H1 (cell line): ENCODE measurements at regions not wholly inside any gene's neighbourhood (a gene's known extent, or its start where the extent isn't known, plus 50 kb on each side); places are given as distances from the start of the nearest gene placed in this dataset.

ENCODE experiments used
- CTCF ChIA-PET: fragments of 300-600 bp; sonication (Branson Sonifier 250); formaldehyde crosslinking; loops from one replicate; lab custom pipeline; 2021; ENCODE audit not compliant: partially characterized antibody; lab: Charles Lee
- POLR2A ChIA-PET: fragments of 300-600 bp; sonication (Branson Sonifier 250); formaldehyde crosslinking; loops from one replicate; lab custom pipeline; 2021; ENCODE audit warnings: inconsistent platforms; ENCODE audit not compliant: partially characterized antibody; lab: Charles Lee
- DNase-seq, 2 experiments: peaks; one replicate each; pipeline versions ENCODE4 v3.0.0 to v3.0.0-alpha.2; 2010 to 2022; ENCODE audit warnings: low spot score in 2 of 2, low read depth in 1 of 2, mixed read lengths in 1 of 2
- FAIRE-seq: peaks from 2 replicates; lab custom pipeline; 2011; peaks lifted over from hg19 to GRCh38; lab: Jason Lieb, UNC
- H2AFZ ChIP-seq: 2 replicates; pipeline ENCODE4 v1.8.1; 2012; ENCODE audit warnings: low read length, inconsistent platforms
- H2AK5ac ChIP-seq: 2 replicates; pipeline ENCODE4 v1.6.1; 2013; ENCODE audit warnings: low read depth, low read length
- H2BK120ac ChIP-seq: replicated peaks from 2 replicates; pipeline ENCODE3; 2013; ENCODE audit warnings: low read depth, low read length, inconsistent platforms
- H2BK12ac ChIP-seq: 2 replicates; pipeline ENCODE4 v1.6.1; 2013; ENCODE audit warnings: low read depth, low read length
- H2BK15ac ChIP-seq: 2 replicates; pipeline ENCODE4 v1.6.1; 2013; ENCODE audit warnings: low read length
- H2BK20ac ChIP-seq: 2 replicates; pipeline ENCODE4 v1.6.1; 2013; ENCODE audit warnings: low read length
- H2BK5ac ChIP-seq: 2 replicates; pipeline ENCODE4 v1.6.1; 2013; ENCODE audit warnings: low read depth, low read length
- H3K14ac ChIP-seq: 2 replicates; pipeline ENCODE4 v1.6.1; 2013; ENCODE audit warnings: inconsistent platforms; ENCODE audit not compliant: insufficient read length
- H3K18ac ChIP-seq: 2 replicates; pipeline ENCODE4 v1.6.1; 2013; ENCODE audit warnings: low read length; ENCODE audit errors: extremely low read depth
- H3K23ac ChIP-seq: 2 replicates; pipeline ENCODE4 v1.6.1; 2013; ENCODE audit warnings: inconsistent platforms; ENCODE audit not compliant: insufficient read length
- H3K23me2 ChIP-seq: 2 replicates; pipeline ENCODE4 v1.6.1; 2013; ENCODE audit warnings: low read depth, low read length
- H3K27ac ChIP-seq: 2 replicates; pipeline ENCODE4 v1.6.1; 2011; ENCODE audit warnings: low read depth, low read length, inconsistent platforms
- H3K27me3 ChIP-seq, 4 experiments: replicated peaks in 1 of 4; 1 replicate in 1 of 4; 2 replicates in 3 of 4; pipeline versions ENCODE4 v1.6.1 to v1.8.1; 2011 to 2013; ENCODE audit warnings: low read length in 3 of 4, mild to moderate bottlenecking in 3 of 4, inconsistent platforms in 2 of 4, mixed read lengths in 2 of 4, moderate library complexity in 1 of 4; ENCODE audit not compliant: control insufficient read depth in 3 of 4, insufficient read depth in 3 of 4; ENCODE audit errors: extremely low read depth in 1 of 4
- H3K36me3 ChIP-seq, 4 experiments: 2 replicates each; pipeline versions ENCODE4 v1.6.1 to v1.8.1; 2011 to 2013; ENCODE audit warnings: mild to moderate bottlenecking in 4 of 4, low read length in 3 of 4, moderate library complexity in 2 of 4, control low read depth in 1 of 4, inconsistent platforms in 1 of 4; ENCODE audit not compliant: insufficient read depth in 4 of 4, control insufficient read depth in 2 of 4
- H3K4ac ChIP-seq: replicated peaks from 2 replicates; pipeline ENCODE3; 2013; ENCODE audit warnings: low read length, low read depth, mixed read lengths, inconsistent platforms; ENCODE audit not compliant: insufficient read length
- H3K4me1 ChIP-seq, 4 experiments: replicated peaks in 1 of 4; 1 replicate in 1 of 4; 2 replicates in 3 of 4; pipeline versions ENCODE4 v1.6.1 to v1.8.1; 2011 to 2013; ENCODE audit warnings: low read length in 3 of 4, inconsistent platforms in 2 of 4, mixed read lengths in 1 of 4; ENCODE audit not compliant: insufficient read depth in 4 of 4, control insufficient read depth in 3 of 4
- H3K4me2 ChIP-seq, 2 experiments: 2 replicates each; pipeline versions ENCODE4 v1.6.1 to v1.8.1; 2011 to 2013; ENCODE audit warnings: low read depth in 2 of 2, low read length in 2 of 2, control low read depth in 1 of 2, inconsistent platforms in 1 of 2, mild to moderate bottlenecking in 1 of 2; ENCODE audit not compliant: insufficient read depth in 1 of 2
- H3K4me3 ChIP-seq, 4 experiments: fragments of 200-600, 300-600 bp in 1 of 4; sonication (generic), shearing (Covaris generic), sonication (Bioruptor Twin) in 1 of 4; 2 replicates each; pipeline versions ENCODE4 v1.5.1 to v1.8.1; 2011 to 2016; ENCODE audit warnings: low read length in 4 of 4, low read depth in 3 of 4, control low read depth in 2 of 4, inconsistent platforms in 2 of 4, mild to moderate bottlenecking in 2 of 4, mixed read lengths in 1 of 4, moderate library complexity in 1 of 4; ENCODE audit not compliant: insufficient read depth in 2 of 4; ENCODE audit errors: extremely low read depth in 1 of 4
- H3K56ac ChIP-seq: replicated peaks from 2 replicates; pipeline ENCODE3; 2013; ENCODE audit warnings: low read depth, mild to moderate bottlenecking, mixed read lengths, low read length, inconsistent platforms; ENCODE audit not compliant: insufficient read length
- H3K79me1 ChIP-seq: 2 replicates; pipeline ENCODE4 v1.6.1; 2013; ENCODE audit warnings: low read depth, low read length, control low read depth
- H3K79me2 ChIP-seq, 2 experiments: 2 replicates each; pipeline versions ENCODE4 v1.6.1 to v1.8.1; 2012 to 2013; ENCODE audit warnings: low read length in 2 of 2, mild to moderate bottlenecking in 2 of 2, inconsistent platforms in 1 of 2; ENCODE audit not compliant: insufficient read depth in 2 of 2, control insufficient read depth in 1 of 2
- H3K9ac ChIP-seq, 4 experiments: replicated peaks in 1 of 4; 1 replicate in 1 of 4; 2 replicates in 3 of 4; pipeline versions ENCODE4 v1.6.1 to v1.8.1; 2011 to 2013; ENCODE audit warnings: low read depth in 3 of 4, low read length in 3 of 4, control low read depth in 2 of 4, mild to moderate bottlenecking in 2 of 4, moderate library complexity in 2 of 4, inconsistent platforms in 1 of 4; ENCODE audit errors: extremely low read depth in 1 of 4
- H3K9me3 ChIP-seq, 2 experiments: 2 replicates each; pipeline versions ENCODE4 v1.6.1 to v1.8.1; 2012 to 2013; ENCODE audit warnings: mild to moderate bottlenecking in 2 of 2, moderate library complexity in 2 of 2, control low read depth in 1 of 2, inconsistent platforms in 1 of 2, low read depth in 1 of 2, low read length in 1 of 2, mixed read lengths in 1 of 2; ENCODE audit not compliant: insufficient read depth in 2 of 2
- H4K20me1 ChIP-seq, 2 experiments: replicated peaks in 1 of 2; 2 replicates each; pipeline versions ENCODE3 to v1.8.1; 2011 to 2013; ENCODE audit warnings: inconsistent platforms in 2 of 2, low read length in 2 of 2, mild to moderate bottlenecking in 1 of 2; ENCODE audit not compliant: insufficient read depth in 2 of 2, control insufficient read depth in 1 of 2
- H4K5ac ChIP-seq: 2 replicates; pipeline ENCODE4 v1.6.1; 2013; ENCODE audit warnings: low read length, low read depth, mixed read lengths, inconsistent platforms; ENCODE audit not compliant: insufficient read length
- H4K8ac ChIP-seq: 2 replicates; pipeline ENCODE4 v1.8.0; 2013; ENCODE audit warnings: mild to moderate bottlenecking, moderate library complexity, low read length, inconsistent platforms; ENCODE audit not compliant: insufficient read depth; ENCODE audit errors: extremely low read depth
- H4K91ac ChIP-seq: replicated peaks from 2 replicates; pipeline ENCODE3; 2013; ENCODE audit warnings: low read length, mixed read lengths, inconsistent platforms; ENCODE audit not compliant: insufficient read length
- ASH2L ChIP-seq: fragments of 200-600, 300-600 bp; sonication (generic); IDR thresholded peaks from one replicate; pipeline ENCODE4 v1.7.1; 2017; ENCODE audit warnings: low read length
- CREB1 ChIP-seq: IDR thresholded peaks from 2 replicates; pipeline ENCODE4 v1.6.1; 2012; ENCODE audit warnings: inconsistent platforms
- EGR1 ChIP-seq: IDR thresholded peaks from 2 replicates; pipeline ENCODE4 v1.6.1; 2011; ENCODE audit warnings: low read depth, low read length, borderline replicate concordance
- GABPA ChIP-seq: IDR thresholded peaks from 2 replicates; pipeline ENCODE4 v1.6.1; 2011; ENCODE audit warnings: mild to moderate bottlenecking, low read length, moderate library complexity, borderline replicate concordance; ENCODE audit not compliant: insufficient read depth
- MAFK ChIP-seq: IDR thresholded peaks from 2 replicates; pipeline ENCODE4 v1.6.1; 2012; ENCODE audit warnings: low read depth, mild to moderate bottlenecking, improper control_type of control experiment, low read length
- NRF1 ChIP-seq: IDR thresholded peaks from 2 replicates; pipeline ENCODE4 v1.6.1; 2011; ENCODE audit warnings: mild to moderate bottlenecking, low read depth, low read length, improper control_type of control experiment
- RAD21 ChIP-seq, 2 experiments: IDR thresholded peaks in 1 of 2; conservative IDR thresholded peaks in 1 of 2; 2 replicates each; pipeline ENCODE4 v1.6.1; 2011; ENCODE audit warnings: low read depth in 2 of 2, low read length in 2 of 2, improper control_type of control experiment in 1 of 2, inconsistent platforms in 1 of 2, mild to moderate bottlenecking in 1 of 2, moderate library complexity in 1 of 2
- RBBP5 ChIP-seq: IDR thresholded peaks from 2 replicates; pipeline ENCODE4 v1.7.1; 2012; ENCODE audit warnings: low read depth, mild to moderate bottlenecking, inconsistent platforms, low read length, moderate library complexity, borderline replicate concordance
- SIX5 ChIP-seq: IDR thresholded peaks from 2 replicates; pipeline ENCODE4 v1.6.1; 2011; ENCODE audit warnings: mild to moderate bottlenecking, low read depth, low read length
- TAF1 ChIP-seq: IDR thresholded peaks from 2 replicates; pipeline ENCODE4 v1.6.1; 2011; ENCODE audit warnings: mild to moderate bottlenecking, low read depth, low read length
- TAF7 ChIP-seq: optimal IDR thresholded peaks from 2 replicates; pipeline ENCODE3; 2011; ENCODE audit warnings: low read depth, mild to moderate bottlenecking, inconsistent platforms, low read length, moderate library complexity, borderline replicate concordance
- TBP ChIP-seq: IDR thresholded peaks from 2 replicates; pipeline ENCODE4 v1.6.1; 2011; ENCODE audit warnings: low read depth, low read length, improper control_type of control experiment
- USF2 ChIP-seq: IDR thresholded peaks from 2 replicates; pipeline ENCODE4 v1.6.1; 2011; ENCODE audit warnings: low read length, improper control_type of control experiment
- WGBS, 2 experiments: shearing (Covaris generic) in 1 of 2; methylation state at CpG; one replicate each; pipeline versions ENCODE4 v1.1.6 to v1.1.7; 2013 to 2015; ENCODE audit warnings: low lambda C conversion rate in 2 of 2, mixed read lengths in 2 of 2, inconsistent platforms in 1 of 2, low coverage in 1 of 2, missing lambda C conversion rate in 1 of 2; ENCODE audit not compliant: insufficient replicate concordance in 2 of 2, insufficient coverage in 1 of 2, insufficient read length in 1 of 2; ENCODE audit errors: extremely low coverage in 1 of 2, missing lambda C conversion rate in 1 of 2; 5-methylcytosine and 5-hydroxymethylcytosine counted together

GRCh38 chrX:19181345-19181744 lies 59.1 kb upstream of the ADGRG2 start:
- no peaks in the 10 kb centered on the region for H3K23me2 ChIP-seq
- no peak overlapping the region for H3K56ac ChIP-seq
- H3K23ac ChIP-seq = no peak overlapping the region
- H3K79me2 ChIP-seq = no peaks in the 10 kb centered on the region
- H3K9ac ChIP-seq = no peak overlapping the region
- no peak overlapping the region for H4K5ac ChIP-seq
- no peaks in the 10 kb centered on the region for H3K27me3 ChIP-seq
- H2BK12ac ChIP-seq = no peak overlapping the region
- FAIRE-seq (no peak), DNase-seq (no peak)
- no peaks in the 10 kb centered on the region for H4K20me1 ChIP-seq
- H3K36me3 ChIP-seq = no peaks in the 10 kb centered on the region
- H2BK120ac ChIP-seq = no peak overlapping the region
- no peak overlapping the region for H2AFZ ChIP-seq
- POLR2A ChIA-PET = no interaction called here
- H3K18ac ChIP-seq = no peak overlapping the region
- CTCF ChIA-PET = interaction anchor here (1.0 kb wide), 1 partner anchor 153 kb away, joined by 3 read pairs; no protein-coding TSS in a partner anchor
- no peak overlapping the region for H4K8ac ChIP-seq
- no peaks in the 10 kb centered on the region for H3K9me3 ChIP-seq
- no peak overlapping the region for H3K14ac ChIP-seq
- no peaks in the 10 kb centered on the region for H3K4me1 ChIP-seq
- no peak overlapping the region for H2BK15ac ChIP-seq
- H2AK5ac ChIP-seq = no peak overlapping the region
- no peak overlapping the region for H3K27ac ChIP-seq
- H3K4me3 ChIP-seq = no peak overlapping the region
- 98% methylated on average over 4 of the region's 6 CpGs; no CpG with 5 or more reads in 1 of the 2 experiments for WGBS, 2 experiments
- no peak overlapping the region for H4K91ac ChIP-seq
- no peak overlapping the region for H3K4me2 ChIP-seq
- no peak overlapping the region for H2BK20ac ChIP-seq
- no peak overlapping the region for H3K4ac ChIP-seq
- no peak overlapping the region for H2BK5ac ChIP-seq
- H3K79me1 ChIP-seq = no peaks in the 10 kb centered on the region
- TF ChIP-seq TAF1 (no peak), EGR1 (no peak), MAFK (no peak), RAD21 (IDR thresholded peaks at IDR 0.05 in 1 of 2, conservative IDR thresholded peaks at IDR 0.05 in 1 of 2; ENCODE audit: low read depth in 2 of 2, low read length in 2 of 2) (no peak), SIX5 (no peak), NRF1 (no peak), TAF7 (no peak), GABPA (no peak), USF2 (no peak), RBBP5 (no peak), CREB1 (no peak), TBP (no peak), ASH2L (no peak)
